ENCODE measurements at regions not wholly inside any gene's neighbourhood (a gene's known extent, or its start where the extent isn't known, plus 50 kb on each side); places are given as distances from the start of the nearest gene placed in this dataset.

DNA sequence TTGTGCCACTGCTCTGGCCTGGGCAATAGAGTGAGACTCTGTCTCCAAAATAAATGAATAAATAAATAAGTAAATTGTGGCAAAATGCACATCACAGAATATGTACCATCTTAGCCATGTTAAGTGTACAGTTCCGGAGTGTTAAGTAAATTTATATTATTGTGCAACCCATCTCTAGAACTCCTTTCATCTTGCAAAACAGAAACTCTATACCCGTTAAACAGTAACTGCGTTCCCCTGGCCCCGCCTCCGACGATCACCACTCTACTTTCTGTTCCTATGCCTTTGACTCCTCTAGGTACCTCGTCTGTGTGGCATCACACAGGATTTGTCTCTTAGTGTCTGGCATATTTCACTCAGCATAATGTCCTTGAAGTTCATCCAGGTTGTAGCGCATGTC is 356.4 kb upstream of the FOXK1 start:
- TF ChIP-seq, protein P1, sequence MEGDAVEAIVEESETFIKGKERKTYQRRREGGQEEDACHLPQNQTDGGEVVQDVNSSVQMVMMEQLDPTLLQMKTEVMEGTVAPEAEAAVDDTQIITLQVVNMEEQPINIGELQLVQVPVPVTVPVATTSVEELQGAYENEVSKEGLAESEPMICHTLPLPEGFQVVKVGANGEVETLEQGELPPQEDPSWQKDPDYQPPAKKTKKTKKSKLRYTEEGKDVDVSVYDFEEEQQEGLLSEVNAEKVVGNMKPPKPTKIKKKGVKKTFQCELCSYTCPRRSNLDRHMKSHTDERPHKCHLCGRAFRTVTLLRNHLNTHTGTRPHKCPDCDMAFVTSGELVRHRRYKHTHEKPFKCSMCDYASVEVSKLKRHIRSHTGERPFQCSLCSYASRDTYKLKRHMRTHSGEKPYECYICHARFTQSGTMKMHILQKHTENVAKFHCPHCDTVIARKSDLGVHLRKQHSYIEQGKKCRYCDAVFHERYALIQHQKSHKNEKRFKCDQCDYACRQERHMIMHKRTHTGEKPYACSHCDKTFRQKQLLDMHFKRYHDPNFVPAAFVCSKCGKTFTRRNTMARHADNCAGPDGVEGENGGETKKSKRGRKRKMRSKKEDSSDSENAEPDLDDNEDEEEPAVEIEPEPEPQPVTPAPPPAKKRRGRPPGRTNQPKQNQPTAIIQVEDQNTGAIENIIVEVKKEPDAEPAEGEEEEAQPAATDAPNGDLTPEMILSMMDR (IDR thresholded peaks at IDR 0.05), result no peak
- TF ChIP-seq ZFX (IDR thresholded peaks at IDR 0.05; ENCODE audit: borderline replicate concordance), result no peak

Measured in 22Rv1 (cell line).